ENCODE measurements at regions not wholly inside any gene's neighbourhood (a gene's known extent, or its start where the extent isn't known, plus 50 kb on each side); places are given as distances from the start of the nearest gene placed in this dataset.
A peak's percentile ranks its signal among the peaks of the same experiment; 100 is the strongest.

DNA sequence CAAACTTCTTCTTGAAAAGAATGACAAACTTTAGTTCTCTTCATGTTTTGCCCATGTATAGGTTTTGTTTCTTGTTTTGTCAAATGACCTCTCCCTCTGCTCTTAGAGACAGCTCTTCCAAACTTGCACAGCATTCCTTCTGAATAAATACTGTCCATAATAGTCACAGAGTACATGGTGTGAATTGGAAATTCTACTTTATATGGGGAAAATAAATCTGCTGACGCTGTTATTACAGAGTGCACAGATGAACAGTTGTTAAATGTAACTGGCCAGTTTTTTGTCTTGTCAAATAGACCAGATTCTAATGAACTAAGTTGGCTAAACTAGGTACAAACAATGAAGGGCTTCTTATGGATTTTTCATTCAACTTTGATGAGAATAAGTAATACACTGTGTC is 115.8 kb upstream of the DTNA start:
- TF ChIP-seq, protein P1, sequence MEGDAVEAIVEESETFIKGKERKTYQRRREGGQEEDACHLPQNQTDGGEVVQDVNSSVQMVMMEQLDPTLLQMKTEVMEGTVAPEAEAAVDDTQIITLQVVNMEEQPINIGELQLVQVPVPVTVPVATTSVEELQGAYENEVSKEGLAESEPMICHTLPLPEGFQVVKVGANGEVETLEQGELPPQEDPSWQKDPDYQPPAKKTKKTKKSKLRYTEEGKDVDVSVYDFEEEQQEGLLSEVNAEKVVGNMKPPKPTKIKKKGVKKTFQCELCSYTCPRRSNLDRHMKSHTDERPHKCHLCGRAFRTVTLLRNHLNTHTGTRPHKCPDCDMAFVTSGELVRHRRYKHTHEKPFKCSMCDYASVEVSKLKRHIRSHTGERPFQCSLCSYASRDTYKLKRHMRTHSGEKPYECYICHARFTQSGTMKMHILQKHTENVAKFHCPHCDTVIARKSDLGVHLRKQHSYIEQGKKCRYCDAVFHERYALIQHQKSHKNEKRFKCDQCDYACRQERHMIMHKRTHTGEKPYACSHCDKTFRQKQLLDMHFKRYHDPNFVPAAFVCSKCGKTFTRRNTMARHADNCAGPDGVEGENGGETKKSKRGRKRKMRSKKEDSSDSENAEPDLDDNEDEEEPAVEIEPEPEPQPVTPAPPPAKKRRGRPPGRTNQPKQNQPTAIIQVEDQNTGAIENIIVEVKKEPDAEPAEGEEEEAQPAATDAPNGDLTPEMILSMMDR (conservative IDR thresholded peaks at IDR 0.05) = no peak
- no peak for TF ChIP-seq ZFX (IDR thresholded peaks at IDR 0.05)
- no peak overlapping the region for H3K27ac ChIP-seq

DNA sequence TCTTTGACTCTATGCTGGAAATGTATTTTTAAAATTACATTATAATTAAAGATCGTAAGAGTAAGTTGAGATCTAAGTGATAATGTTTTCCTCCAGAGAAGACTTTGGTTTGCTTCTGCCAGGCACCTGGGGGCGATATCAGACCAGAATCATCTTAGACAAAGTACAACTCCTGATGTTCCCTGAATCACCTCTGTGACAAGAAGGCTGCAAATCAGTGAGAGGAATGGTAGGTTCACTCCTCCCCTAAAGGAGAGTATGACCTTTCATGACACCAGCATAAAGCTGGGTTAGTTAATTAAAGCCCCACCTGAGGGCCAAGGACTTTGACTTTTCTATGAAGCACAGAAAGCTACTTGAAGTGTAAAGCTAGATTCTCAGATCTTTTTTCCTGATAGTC is 114.4 kb upstream of the DTNA start:
- no peak for TF ChIP-seq ZFX (IDR thresholded peaks at IDR 0.05)
- TF ChIP-seq, protein P1 (conservative IDR thresholded peaks at IDR 0.05) = peak; percentile 17; the same call in 1 of the 2 replicates
- no peak overlapping the region for H3K27ac ChIP-seq

DNA sequence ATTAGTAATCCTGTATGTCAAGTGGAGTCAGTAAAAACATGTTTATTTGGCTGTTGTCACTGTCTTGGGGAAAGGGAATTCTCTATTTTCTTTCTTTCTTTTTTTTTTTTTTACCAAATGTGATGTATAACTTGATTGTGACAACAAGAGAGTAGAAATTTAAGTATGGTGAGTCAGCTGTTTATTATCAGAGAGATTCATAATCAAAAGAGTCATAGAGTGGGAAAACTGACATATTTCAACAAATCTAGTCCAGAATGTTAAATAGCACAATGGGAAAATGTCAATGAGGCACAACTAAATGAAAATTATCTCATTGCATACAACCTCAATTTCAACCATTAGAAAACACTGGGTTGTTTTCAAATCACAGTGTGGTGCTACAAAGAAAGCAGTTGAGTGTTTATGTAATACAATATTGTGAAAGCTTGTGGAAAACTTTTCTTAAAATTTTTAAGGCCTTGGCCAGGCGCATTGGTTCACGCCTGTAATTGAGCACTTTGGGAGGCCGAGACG is 111.9 kb upstream of the DTNA start:
- no peak overlapping the region for H3K27ac ChIP-seq
- TF ChIP-seq, protein P1 (conservative IDR thresholded peaks at IDR 0.05) = no peak
- no peak for TF ChIP-seq ZFX (IDR thresholded peaks at IDR 0.05)

DNA sequence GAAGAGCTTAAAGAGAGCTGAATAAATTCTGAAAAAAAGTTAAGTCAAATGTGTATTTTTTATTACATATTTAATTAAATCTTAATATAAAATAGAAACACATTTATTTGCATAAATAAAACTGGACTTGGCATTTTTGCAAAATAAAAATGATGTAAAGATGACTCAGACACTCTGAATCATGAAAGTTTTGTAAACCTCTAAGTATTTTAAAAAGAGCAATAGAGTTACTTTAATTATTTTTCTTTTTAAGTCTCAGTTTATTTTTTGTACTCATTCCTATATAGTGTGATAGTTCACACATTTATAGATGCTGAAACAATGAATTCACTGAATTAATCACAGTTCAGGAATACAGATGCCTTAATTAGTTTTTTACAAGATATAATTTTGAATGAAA is 109.9 kb upstream of the DTNA start:
- TF ChIP-seq, protein P1 (conservative IDR thresholded peaks at IDR 0.05) = no peak
- no peak for TF ChIP-seq ZFX (IDR thresholded peaks at IDR 0.05)
- H3K27ac ChIP-seq = no peak overlapping the region

DNA sequence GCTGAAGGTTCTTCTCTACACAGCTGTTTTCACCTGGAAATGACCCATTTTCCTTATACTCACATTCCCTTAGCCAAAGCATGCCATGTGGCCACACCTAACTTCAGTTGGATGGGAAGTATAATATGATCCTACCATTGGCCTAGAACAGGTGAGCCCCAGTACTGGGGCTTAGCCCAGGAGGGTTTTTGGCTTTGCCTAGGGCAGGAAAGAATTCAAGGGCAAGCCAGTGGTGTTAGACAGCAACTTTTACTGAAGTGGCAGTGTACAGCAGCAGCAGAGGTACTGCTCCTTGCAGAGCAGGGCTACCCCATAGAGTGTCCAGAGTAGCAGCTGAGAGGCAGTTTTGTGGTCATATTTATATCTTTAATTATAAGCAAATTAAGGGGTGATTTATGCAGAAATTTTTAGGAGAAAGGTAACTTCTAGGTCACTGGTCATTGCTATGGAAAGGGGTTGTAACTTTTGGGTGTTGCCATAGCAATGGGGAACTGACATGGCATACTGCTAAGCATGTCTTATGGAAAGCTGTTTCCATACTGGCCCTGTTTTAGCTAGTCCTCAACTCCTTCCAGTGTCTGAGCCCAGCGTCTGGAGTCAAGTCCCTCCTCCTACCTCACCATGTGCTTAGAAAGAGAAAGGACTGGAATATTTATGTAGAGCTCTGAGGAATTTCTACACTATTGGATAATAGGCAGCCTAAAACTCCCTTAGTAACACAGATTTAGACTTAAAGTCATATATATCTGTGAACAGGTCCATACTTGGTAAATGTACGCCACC is 109.0 kb upstream of the DTNA start:
- TF ChIP-seq, protein P1 (conservative IDR thresholded peaks at IDR 0.05) = no peak
- no peak for TF ChIP-seq ZFX (IDR thresholded peaks at IDR 0.05)

DNA sequence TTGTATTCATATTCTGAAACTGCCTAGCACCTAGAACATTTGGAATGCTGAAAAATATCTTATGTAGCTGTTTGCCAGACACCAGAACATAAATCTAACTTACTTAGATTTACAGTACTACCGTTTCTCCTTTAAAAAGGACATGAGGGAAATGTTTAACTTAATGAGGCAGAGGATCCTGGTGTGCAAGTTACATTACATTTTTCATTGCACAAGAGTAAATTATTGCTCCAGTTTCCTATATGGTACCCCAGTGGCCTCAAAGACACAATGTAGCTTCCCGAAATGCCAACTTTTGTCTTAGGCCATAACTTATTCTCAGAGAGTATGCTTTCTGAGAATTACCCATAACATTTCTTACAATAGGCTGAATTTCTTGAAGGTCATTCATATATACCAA is 105.5 kb upstream of the DTNA start:
- TF ChIP-seq, protein P1 (conservative IDR thresholded peaks at IDR 0.05) = no peak
- no peak for TF ChIP-seq ZFX (IDR thresholded peaks at IDR 0.05)
- H3K27ac ChIP-seq = no peak overlapping the region

More for the DNA sequence above, 109.0 kb upstream of the DTNA start:
- H3K27ac ChIP-seq = no peak overlapping the region

DNA sequence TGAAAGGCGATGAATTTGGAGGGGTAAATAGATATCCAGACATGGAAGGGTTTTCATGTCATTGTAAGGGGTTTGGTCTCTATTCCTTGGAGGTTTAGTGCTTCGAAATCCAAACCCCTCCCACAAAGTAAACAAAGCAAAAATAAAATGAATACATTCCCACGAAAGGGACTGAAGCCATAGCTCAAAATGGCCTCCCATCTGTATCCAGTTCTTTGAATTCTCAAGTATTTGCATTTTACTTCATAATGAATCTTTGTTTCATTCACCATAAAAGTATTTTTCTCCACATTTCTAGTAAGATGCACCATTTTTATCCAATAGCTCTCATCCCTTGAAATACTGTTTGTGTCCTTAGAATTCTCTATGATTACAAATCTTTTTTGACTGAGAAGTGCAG is 103.2 kb upstream of the DTNA start:
- H3K27ac ChIP-seq = no peak overlapping the region
- no peak for TF ChIP-seq ZFX (IDR thresholded peaks at IDR 0.05)
- TF ChIP-seq, protein P1 (conservative IDR thresholded peaks at IDR 0.05) = no peak

All from C4-2B (cell line).